Ishikawa (cell line): ENCODE measurements at regions not wholly inside any gene's neighbourhood (a gene's known extent, or its start where the extent isn't known, plus 50 kb on each side); places are given as distances from the start of the nearest gene placed in this dataset.

Experiments used
- CEBPB ChIP-seq: IDR thresholded peaks from 2 replicates; pipeline ENCODE4 v1.6.1; 2012
- CREB1 ChIP-seq: IDR thresholded peaks from 2 replicates; pipeline ENCODE4 v1.6.1; 2012; ENCODE audit warnings: low read depth
- EGR1 ChIP-seq: IDR thresholded peaks from 2 replicates; pipeline ENCODE4 v1.6.1; 2012
- EP300 ChIP-seq: IDR thresholded peaks from 2 replicates; pipeline ENCODE4 v1.6.1; 2012; ENCODE audit warnings: borderline replicate concordance
- FOXM1 ChIP-seq: IDR thresholded peaks from 2 replicates; pipeline ENCODE4 v1.6.1; 2012; ENCODE audit warnings: low read depth, borderline replicate concordance
- NFIC ChIP-seq: IDR thresholded peaks from 2 replicates; pipeline ENCODE4 v1.6.1; 2012
- RAD21 ChIP-seq: IDR thresholded peaks from 2 replicates; pipeline ENCODE4 v1.6.1; 2012; ENCODE audit warnings: low read depth
- TAF1 ChIP-seq: IDR thresholded peaks from 2 replicates; pipeline ENCODE4 v1.6.1; 2012; ENCODE audit warnings: low read depth, mild to moderate bottlenecking
- TCF12 ChIP-seq: IDR thresholded peaks from 2 replicates; pipeline ENCODE4 v1.6.1; 2012; ENCODE audit warnings: low read depth
- TEAD4 ChIP-seq: IDR thresholded peaks from 2 replicates; pipeline ENCODE4 v1.6.1; 2012
- YY1 ChIP-seq: IDR thresholded peaks from 2 replicates; pipeline ENCODE4 v1.6.1; 2012; ENCODE audit warnings: low read depth
- ZBTB7A ChIP-seq: IDR thresholded peaks from 2 replicates; pipeline ENCODE4 v1.6.1; 2012; ENCODE audit warnings: low read depth
- TF ChIP-seq, protein P1 (sequence below): IDR thresholded peaks from 2 replicates; pipeline ENCODE4 v1.6.1; 2012
- TF ChIP-seq, protein P2 (sequence below): IDR thresholded peaks from 2 replicates; pipeline ENCODE4 v1.6.1; 2012; ENCODE audit warnings: low read depth, mild to moderate bottlenecking
- TF ChIP-seq, protein P3 (sequence below): IDR thresholded peaks from 2 replicates; pipeline ENCODE4 v1.6.1; 2012

DNA sequence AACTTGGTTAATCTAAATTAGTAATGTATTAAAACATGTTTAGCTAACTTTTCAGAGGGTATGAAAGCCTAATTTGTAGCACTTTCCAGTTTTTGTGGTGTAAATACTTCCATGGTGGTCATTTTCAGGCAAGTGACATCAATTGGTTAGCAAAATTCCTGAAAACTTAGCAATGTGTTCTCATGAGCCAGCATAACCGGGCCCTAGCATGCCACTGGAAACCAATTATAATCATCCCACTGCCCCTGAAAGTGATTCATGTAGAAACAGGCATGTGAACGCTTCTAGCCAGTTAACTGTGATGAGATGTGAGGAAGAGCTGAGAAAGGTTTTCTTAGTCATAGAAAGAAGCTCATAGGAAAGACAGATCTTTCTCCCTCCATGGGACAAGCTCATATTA, 417.2 kb downstream of the TLR4 start:
- no peak for TF ChIP-seq TCF12
- TF ChIP-seq YY1 = no peak
- no peak for TF ChIP-seq TEAD4
- no peak for TF ChIP-seq CEBPB
- TF ChIP-seq, protein P1, sequence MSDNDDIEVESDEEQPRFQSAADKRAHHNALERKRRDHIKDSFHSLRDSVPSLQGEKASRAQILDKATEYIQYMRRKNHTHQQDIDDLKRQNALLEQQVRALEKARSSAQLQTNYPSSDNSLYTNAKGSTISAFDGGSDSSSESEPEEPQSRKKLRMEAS = no peak
- no peak for TF ChIP-seq ZBTB7A
- TF ChIP-seq, protein P2, sequence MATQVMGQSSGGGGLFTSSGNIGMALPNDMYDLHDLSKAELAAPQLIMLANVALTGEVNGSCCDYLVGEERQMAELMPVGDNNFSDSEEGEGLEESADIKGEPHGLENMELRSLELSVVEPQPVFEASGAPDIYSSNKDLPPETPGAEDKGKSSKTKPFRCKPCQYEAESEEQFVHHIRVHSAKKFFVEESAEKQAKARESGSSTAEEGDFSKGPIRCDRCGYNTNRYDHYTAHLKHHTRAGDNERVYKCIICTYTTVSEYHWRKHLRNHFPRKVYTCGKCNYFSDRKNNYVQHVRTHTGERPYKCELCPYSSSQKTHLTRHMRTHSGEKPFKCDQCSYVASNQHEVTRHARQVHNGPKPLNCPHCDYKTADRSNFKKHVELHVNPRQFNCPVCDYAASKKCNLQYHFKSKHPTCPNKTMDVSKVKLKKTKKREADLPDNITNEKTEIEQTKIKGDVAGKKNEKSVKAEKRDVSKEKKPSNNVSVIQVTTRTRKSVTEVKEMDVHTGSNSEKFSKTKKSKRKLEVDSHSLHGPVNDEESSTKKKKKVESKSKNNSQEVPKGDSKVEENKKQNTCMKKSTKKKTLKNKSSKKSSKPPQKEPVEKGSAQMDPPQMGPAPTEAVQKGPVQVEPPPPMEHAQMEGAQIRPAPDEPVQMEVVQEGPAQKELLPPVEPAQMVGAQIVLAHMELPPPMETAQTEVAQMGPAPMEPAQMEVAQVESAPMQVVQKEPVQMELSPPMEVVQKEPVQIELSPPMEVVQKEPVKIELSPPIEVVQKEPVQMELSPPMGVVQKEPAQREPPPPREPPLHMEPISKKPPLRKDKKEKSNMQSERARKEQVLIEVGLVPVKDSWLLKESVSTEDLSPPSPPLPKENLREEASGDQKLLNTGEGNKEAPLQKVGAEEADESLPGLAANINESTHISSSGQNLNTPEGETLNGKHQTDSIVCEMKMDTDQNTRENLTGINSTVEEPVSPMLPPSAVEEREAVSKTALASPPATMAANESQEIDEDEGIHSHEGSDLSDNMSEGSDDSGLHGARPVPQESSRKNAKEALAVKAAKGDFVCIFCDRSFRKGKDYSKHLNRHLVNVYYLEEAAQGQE = no peak
- no peak for TF ChIP-seq RAD21

DNA sequence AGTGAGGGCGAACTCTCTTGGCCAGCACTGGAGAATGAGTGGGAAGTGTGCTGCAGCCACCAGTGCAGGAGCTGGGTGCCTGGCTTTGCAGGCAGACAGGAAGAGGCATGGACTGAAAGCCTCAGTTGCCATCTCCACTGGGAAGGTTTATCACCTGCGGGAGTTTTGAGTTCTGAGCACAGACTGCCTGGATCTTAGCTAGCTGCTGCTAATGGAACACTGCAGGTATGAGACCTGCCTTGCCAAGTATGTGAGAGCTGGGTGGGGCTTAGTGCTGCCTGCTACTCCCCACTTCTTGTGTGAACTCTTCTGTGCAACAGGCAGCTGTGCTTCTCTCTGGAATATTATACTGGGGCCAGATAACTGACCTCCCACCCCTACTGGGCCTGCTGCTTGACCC, 424.1 kb downstream of the TLR4 start:
- no peak for TF ChIP-seq FOXM1
- no peak for TF ChIP-seq NFIC
- TF ChIP-seq, protein P2 = no peak
- TF ChIP-seq CEBPB = no peak
- no peak for TF ChIP-seq EP300
- no peak for TF ChIP-seq TEAD4
- TF ChIP-seq CREB1 = no peak
- TF ChIP-seq TCF12 = no peak
- TF ChIP-seq EGR1 = no peak
- TF ChIP-seq, protein P3, sequence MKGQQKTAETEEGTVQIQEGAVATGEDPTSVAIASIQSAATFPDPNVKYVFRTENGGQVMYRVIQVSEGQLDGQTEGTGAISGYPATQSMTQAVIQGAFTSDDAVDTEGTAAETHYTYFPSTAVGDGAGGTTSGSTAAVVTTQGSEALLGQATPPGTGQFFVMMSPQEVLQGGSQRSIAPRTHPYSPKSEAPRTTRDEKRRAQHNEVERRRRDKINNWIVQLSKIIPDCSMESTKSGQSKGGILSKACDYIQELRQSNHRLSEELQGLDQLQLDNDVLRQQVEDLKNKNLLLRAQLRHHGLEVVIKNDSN = no peak
- TF ChIP-seq RAD21 = no peak
- no peak for TF ChIP-seq TAF1
- TF ChIP-seq YY1 = no peak
- TF ChIP-seq, protein P1 = no peak
- no peak for TF ChIP-seq ZBTB7A

DNA sequence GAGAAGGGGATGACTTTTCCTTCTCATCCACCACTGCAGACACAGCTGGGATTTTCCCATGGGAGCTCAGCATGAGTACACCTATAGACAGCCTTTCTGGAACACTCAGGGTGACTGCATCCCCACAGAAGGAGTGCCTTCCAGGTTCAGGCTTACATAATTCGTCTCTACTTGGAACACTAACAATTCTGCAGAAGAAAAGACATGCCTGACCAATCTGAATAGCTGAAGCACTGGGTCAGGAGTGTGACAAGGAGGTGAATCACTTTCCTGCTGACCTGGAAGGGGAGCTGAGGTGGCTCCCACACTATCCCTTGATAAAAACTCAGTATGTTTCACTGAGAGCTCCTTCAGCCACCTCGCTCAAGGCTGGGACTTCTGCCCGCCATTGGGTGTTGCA, 425.3 kb downstream of the TLR4 start:
- TF ChIP-seq ZBTB7A (no peak), TEAD4 (no peak), TAF1 (no peak), EGR1 (no peak), NFIC (no peak), YY1 (no peak), TCF12 (no peak), FOXM1 (no peak), RAD21 (no peak), EP300 (no peak), CEBPB (no peak)
- TF ChIP-seq, protein P3 = no peak
- TF ChIP-seq, protein P1 = no peak

DNA sequence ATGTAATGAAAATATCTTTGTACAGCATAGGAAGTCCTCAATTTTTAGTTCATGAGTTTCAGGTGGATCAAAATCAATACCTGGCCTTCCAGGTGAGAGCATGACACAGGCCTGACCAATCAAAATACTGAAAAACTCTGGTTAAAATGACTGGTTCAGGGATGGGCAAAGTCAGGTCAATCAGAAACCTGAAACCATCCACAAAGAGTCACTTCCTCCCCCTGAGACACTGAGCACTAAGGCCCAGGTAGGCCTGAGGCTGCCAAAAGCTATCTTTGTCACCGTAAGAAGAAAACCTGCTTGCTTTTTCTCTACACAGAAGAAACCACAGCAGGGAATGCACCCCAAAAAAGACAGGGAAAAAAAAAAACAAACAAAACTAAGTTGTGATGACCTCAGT, 444.8 kb downstream of the TLR4 start:
- TF ChIP-seq YY1 (no peak), TEAD4 (no peak), CEBPB (no peak), TAF1 (no peak), EP300 (no peak), TCF12 (no peak), NFIC (no peak)
- TF ChIP-seq, protein P3 = no peak
- TF ChIP-seq, protein P1 = no peak

DNA sequence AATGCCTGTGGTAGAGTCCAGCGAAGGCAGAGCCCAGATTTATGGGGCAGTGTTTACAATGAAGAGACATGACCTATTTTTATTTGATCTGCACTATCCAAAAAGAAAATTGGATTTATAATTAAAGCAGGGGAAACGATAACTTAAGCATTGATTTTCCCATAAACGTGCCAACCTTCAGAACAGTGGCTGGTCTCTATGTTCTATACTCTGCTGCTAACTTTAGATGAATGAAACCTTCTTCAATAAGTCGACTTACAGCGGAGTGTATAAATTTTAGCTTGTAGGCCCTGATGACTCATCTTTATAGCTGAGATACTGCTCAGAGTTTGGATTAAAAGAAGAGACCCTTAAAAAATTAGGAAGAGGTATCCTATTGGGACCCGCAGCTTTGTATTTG, 452.6 kb downstream of the TLR4 start:
- TF ChIP-seq CEBPB (no peak), ZBTB7A (no peak), YY1 (no peak), EGR1 (no peak), FOXM1 (no peak), RAD21 (no peak), TCF12 (no peak), TAF1 (no peak), CREB1 (no peak), NFIC (no peak)
- TF ChIP-seq, protein P3 = no peak
- TF ChIP-seq, protein P1 = no peak
